Neural progenitor cell (in vitro differentiated cells): ENCODE measurements at regions not wholly inside any gene's neighbourhood (a gene's known extent, or its start where the extent isn't known, plus 50 kb on each side); places are given as distances from the start of the nearest gene placed in this dataset.

Source experiments
- EZH2phosphoT487 ChIP-seq: fragments of 200-600 bp; sonication (generic); IDR thresholded peaks from 2 replicates; pipeline ENCODE4 v1.6.1; 2017; ENCODE audit warnings: antibody characterized with exemption
- TF ChIP-seq, protein P1 (sequence below): fragments of 200-600 bp; sonication (generic); IDR thresholded peaks from 2 replicates; pipeline ENCODE4 v1.5.1; 2017; ENCODE audit warnings: antibody characterized with exemption, mild to moderate bottlenecking

DNA sequence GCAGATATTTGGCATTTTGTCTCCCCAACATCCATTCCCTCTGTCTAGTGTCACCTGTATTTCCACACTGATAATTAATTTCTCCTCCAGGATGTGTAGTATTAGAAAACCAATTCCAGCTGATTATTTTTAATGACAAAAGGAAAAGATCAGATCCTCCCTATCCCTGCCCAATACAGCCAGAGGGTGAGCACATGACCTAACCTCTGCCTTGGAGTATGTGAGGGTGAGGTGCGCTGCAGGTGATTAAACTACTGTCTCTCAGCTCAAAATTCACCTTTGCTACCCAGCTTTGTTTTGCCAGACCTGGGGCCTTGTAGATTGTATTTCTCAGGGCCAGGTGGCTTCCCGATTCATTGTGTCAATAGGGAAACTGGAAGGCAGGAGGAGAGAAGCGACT is 402.1 kb downstream of the PRELID2 start:
- TF ChIP-seq, protein P1, sequence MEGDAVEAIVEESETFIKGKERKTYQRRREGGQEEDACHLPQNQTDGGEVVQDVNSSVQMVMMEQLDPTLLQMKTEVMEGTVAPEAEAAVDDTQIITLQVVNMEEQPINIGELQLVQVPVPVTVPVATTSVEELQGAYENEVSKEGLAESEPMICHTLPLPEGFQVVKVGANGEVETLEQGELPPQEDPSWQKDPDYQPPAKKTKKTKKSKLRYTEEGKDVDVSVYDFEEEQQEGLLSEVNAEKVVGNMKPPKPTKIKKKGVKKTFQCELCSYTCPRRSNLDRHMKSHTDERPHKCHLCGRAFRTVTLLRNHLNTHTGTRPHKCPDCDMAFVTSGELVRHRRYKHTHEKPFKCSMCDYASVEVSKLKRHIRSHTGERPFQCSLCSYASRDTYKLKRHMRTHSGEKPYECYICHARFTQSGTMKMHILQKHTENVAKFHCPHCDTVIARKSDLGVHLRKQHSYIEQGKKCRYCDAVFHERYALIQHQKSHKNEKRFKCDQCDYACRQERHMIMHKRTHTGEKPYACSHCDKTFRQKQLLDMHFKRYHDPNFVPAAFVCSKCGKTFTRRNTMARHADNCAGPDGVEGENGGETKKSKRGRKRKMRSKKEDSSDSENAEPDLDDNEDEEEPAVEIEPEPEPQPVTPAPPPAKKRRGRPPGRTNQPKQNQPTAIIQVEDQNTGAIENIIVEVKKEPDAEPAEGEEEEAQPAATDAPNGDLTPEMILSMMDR, result no peak
- TF ChIP-seq EZH2phosphoT487, result no peak
